ENCODE measurements at regions not wholly inside any gene's neighbourhood (a gene's known extent, or its start where the extent isn't known, plus 50 kb on each side); places are given as distances from the start of the nearest gene placed in this dataset.
"Not testable (repeated sequence)": the region's sequence is repeated elsewhere in the genome, so short reads cannot be mapped to it uniquely, and the experiment has no call there.

GRCh38 chr17:20379251-20379650 lies 88.1 kb downstream of the LGALS9B start:
- TF ChIP-seq, protein P1, sequence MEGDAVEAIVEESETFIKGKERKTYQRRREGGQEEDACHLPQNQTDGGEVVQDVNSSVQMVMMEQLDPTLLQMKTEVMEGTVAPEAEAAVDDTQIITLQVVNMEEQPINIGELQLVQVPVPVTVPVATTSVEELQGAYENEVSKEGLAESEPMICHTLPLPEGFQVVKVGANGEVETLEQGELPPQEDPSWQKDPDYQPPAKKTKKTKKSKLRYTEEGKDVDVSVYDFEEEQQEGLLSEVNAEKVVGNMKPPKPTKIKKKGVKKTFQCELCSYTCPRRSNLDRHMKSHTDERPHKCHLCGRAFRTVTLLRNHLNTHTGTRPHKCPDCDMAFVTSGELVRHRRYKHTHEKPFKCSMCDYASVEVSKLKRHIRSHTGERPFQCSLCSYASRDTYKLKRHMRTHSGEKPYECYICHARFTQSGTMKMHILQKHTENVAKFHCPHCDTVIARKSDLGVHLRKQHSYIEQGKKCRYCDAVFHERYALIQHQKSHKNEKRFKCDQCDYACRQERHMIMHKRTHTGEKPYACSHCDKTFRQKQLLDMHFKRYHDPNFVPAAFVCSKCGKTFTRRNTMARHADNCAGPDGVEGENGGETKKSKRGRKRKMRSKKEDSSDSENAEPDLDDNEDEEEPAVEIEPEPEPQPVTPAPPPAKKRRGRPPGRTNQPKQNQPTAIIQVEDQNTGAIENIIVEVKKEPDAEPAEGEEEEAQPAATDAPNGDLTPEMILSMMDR (IDR thresholded peaks at IDR 0.05 in 4 of 5, conservative IDR thresholded peaks at IDR 0.05 in 1 of 5) = not testable (repeated sequence)
- TF ChIP-seq POLR2A (IDR thresholded peaks at IDR 0.05) = not testable (repeated sequence)

Data from gastrocnemius medialis (tissue), 4 donors.